Fibroblast of mammary gland (primary cell): ENCODE measurements at regions not wholly inside any gene's neighbourhood (a gene's known extent, or its start where the extent isn't known, plus 50 kb on each side); places are given as distances from the start of the nearest gene placed in this dataset.

Experiments
- DNase-seq: peaks from one replicate; pipeline ENCODE4 v3.0.0-alpha.2; 2010; ENCODE audit warnings: low read depth
- H3K4me3 ChIP-seq: 2 replicates; pipeline ENCODE4 v1.5.1; 2011; ENCODE audit warnings: low read depth, mild to moderate bottlenecking, low read length, moderate library complexity; ENCODE audit not compliant: control insufficient read depth
- CTCF ChIP-seq: conservative IDR thresholded peaks from 2 replicates; pipeline ENCODE4 v1.5.1; 2011; ENCODE audit warnings: low read depth, low read length, inconsistent platforms; ENCODE audit not compliant: control insufficient read depth, insufficient read depth

GRCh38 chr10:129280155-129280502 lies 186.9 kb upstream of the MGMT start:
- TF ChIP-seq CTCF = no peak
- H3K4me3 ChIP-seq = no peak overlapping the region
- DNase-seq = no peak

GRCh38 chr10:129280908-129281586 lies 186.0 kb upstream of the MGMT start:
- no peak for DNase-seq
- no peak overlapping the region for H3K4me3 ChIP-seq
- TF ChIP-seq CTCF = no peak

GRCh38 chr10:129285459-129285858 lies 181.6 kb upstream of the MGMT start:
- DNase-seq = no peak
- no peak for TF ChIP-seq CTCF
- H3K4me3 ChIP-seq = no peak overlapping the region

GRCh38 chr10:129288999-129289584 lies 177.9 kb upstream of the MGMT start:
- TF ChIP-seq CTCF = no peak
- no peak overlapping the region for H3K4me3 ChIP-seq
- DNase-seq = peak; percentile 6

- DNase-seq = no peak
- no peak overlapping the region for H3K4me3 ChIP-seq
- no peak for TF ChIP-seq CTCF
Measured at GRCh38 chr10:129293991-129294700, 172.9 kb upstream of the MGMT start.

GRCh38 chr10:129294944-129295343 lies 172.1 kb upstream of the MGMT start:
- no peak for TF ChIP-seq CTCF
- no peak for DNase-seq
- H3K4me3 ChIP-seq = no peak overlapping the region
